Astrocyte of the spinal cord (primary cell): ENCODE measurements at regions not wholly inside any gene's neighbourhood (a gene's known extent, or its start where the extent isn't known, plus 50 kb on each side); places are given as distances from the start of the nearest gene placed in this dataset.
"Not testable (repeated sequence)": the region's sequence is repeated elsewhere in the genome, so short reads cannot be mapped to it uniquely, and the experiment has no call there.

Source experiments
- DNase-seq: peaks from one replicate; pipeline ENCODE4 v3.0.0; 2011; ENCODE audit warnings: low read depth, low spot score
- H3K4me3 ChIP-seq: 2 replicates; pipeline ENCODE4 v1.5.1; 2011; ENCODE audit warnings: low read depth, mild to moderate bottlenecking, low read length, moderate library complexity
- in situ Hi-C: cut with HindIII; loops from 2 replicates; pipeline ENCODE4 v1.10.0; 2017; ENCODE audit warnings: low sequenced_read_pairs
- TF ChIP-seq, protein P1 (sequence below): IDR thresholded peaks from 2 replicates; pipeline ENCODE4 v1.5.1; 2012; ENCODE audit warnings: low read depth, mild to moderate bottlenecking, low read length, inconsistent platforms

DNA sequence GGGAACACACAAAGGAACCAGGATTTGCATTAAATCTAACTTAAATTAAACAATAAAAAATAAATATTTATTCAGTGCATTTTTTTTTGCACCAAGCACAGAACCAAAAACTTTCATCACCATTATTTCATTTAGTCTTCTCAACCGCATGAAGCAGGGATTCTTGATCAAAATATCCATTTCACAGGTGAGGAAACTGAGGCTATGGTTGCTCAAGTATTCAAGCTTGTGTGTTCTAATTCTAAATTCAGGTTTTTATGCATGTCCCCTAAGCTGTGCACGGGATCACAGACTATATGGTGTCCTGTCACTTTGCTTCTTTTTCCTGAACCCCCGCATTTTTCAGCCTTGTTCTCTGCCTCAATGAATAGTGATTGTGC is 64.3 kb upstream of the BCL6 start:
- no peak overlapping the region for H3K4me3 ChIP-seq
- in situ Hi-C loops = no loop called here
- DNase-seq = no peak
- TF ChIP-seq, protein P1, sequence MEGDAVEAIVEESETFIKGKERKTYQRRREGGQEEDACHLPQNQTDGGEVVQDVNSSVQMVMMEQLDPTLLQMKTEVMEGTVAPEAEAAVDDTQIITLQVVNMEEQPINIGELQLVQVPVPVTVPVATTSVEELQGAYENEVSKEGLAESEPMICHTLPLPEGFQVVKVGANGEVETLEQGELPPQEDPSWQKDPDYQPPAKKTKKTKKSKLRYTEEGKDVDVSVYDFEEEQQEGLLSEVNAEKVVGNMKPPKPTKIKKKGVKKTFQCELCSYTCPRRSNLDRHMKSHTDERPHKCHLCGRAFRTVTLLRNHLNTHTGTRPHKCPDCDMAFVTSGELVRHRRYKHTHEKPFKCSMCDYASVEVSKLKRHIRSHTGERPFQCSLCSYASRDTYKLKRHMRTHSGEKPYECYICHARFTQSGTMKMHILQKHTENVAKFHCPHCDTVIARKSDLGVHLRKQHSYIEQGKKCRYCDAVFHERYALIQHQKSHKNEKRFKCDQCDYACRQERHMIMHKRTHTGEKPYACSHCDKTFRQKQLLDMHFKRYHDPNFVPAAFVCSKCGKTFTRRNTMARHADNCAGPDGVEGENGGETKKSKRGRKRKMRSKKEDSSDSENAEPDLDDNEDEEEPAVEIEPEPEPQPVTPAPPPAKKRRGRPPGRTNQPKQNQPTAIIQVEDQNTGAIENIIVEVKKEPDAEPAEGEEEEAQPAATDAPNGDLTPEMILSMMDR = no peak

DNA sequence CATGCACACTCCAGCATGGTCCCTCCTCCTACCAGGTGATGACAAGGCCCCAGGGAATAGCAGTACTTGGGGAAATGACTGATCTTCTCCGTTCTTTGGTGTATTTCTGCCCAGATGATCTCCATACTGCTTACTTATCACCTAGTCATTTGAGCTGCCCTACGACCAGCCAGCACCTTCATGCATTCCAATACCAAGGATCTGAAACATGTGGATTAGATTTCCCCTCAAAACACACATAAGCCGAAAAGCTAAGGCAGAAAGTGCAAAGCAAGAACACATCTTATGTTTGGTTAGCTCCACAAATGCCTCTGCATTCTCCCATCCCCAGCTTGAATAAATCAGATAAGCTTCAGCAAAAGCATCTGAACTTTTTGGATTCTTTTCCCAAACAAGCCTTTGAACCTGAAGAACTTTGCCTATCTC is 64.8 kb upstream of the BCL6 start:
- in situ Hi-C loops = no loop called here
- no peak for DNase-seq
- TF ChIP-seq, protein P1 = no peak
- no peak overlapping the region for H3K4me3 ChIP-seq

DNA sequence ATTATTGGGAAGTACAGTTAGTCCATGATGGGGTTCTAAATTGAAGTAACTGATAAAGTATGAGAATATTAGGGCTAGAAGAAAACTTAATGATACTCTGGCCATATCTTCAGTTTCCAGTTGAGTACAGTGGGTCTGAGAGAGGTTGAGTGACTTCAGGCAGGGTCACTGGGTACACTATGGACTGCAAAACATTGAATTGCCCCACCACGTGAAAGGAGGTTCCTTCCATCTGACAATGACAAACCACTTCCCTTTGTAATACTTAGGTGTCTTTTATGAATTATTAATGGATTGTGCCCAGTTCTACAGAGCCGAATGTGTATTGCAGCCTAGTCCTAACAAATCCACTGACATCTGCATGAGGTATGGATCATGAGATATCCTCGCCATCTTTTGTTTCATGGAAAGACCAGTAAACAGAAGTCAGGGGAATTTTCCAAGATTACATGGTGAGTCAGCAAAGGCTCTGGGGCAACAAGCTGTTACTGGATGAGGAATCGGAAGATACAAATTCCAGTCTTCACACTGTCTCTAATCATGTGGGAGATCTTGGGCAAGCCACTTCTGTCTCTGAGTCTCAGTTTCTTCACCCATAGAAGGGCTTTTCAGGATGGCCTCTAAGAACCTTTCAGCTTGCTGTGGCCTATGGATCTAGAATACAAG is 66.5 kb upstream of the BCL6 start:
- no peak overlapping the region for H3K4me3 ChIP-seq
- in situ Hi-C loops = no loop called here
- TF ChIP-seq, protein P1 = no peak
- peak; percentile 34 for DNase-seq

DNA sequence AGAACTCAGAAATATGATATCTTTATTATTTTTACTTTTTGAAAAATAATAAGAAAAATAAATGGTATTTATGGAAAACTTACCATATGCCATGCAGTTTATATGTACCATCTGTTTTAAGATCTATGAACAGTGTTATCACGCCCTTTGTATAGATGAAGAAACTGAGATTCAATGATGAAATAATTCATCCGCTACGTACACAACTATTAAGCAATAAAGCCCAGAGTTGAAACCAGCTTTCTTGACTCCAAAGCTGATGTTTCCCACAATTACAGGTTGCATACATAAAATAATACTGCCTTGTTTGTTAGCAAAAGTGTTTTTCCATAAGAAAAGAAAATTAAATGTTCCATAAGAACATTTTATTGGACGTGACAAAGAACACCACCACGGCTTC is 67.2 kb upstream of the BCL6 start:
- TF ChIP-seq, protein P1 = no peak
- no peak overlapping the region for H3K4me3 ChIP-seq
- no peak for DNase-seq
- in situ Hi-C loops = no loop called here

DNA sequence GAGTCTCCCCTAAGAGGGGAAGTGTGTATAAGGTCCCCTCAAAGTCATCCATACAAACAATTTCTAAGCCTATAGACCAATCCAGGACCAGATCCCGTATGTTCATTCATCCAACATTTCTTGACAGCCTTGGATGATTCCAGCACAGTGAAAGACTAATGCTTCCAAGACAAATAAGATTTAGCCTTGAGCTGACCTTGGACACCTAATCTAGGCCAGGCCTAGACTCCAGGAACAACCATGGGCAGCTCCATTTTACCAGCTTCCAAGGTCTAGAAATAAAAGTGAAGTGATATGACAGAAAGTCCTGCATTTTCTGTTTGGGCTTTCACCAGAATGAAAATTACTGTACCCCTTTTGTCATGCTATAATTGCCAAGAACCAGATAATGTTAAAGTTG is 67.9 kb upstream of the BCL6 start:
- DNase-seq = no peak
- no peak overlapping the region for H3K4me3 ChIP-seq
- in situ Hi-C loops = no loop called here
- TF ChIP-seq, protein P1 = no peak

DNA sequence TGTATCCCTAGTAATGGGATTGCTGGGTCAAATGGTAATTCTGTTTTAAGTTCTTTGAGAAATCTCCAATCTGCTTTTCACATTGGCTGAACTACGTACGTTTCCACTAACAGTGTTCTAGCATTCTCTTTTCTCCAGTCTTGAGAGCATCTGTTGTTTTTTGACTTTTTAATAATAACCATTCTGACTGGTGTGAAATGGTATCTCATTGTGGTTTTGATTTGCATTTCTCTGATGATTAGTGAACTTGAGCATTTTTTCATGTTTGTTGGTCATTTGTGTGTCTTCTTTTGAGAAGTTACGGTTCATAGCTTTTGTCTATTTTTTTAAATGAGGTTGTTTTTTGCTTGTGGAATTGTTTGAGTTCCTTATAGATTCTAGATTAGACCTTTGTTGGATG is 72.5 kb upstream of the BCL6 start:
- in situ Hi-C loops, DNase-seq: not testable (repeated sequence)

DNA sequence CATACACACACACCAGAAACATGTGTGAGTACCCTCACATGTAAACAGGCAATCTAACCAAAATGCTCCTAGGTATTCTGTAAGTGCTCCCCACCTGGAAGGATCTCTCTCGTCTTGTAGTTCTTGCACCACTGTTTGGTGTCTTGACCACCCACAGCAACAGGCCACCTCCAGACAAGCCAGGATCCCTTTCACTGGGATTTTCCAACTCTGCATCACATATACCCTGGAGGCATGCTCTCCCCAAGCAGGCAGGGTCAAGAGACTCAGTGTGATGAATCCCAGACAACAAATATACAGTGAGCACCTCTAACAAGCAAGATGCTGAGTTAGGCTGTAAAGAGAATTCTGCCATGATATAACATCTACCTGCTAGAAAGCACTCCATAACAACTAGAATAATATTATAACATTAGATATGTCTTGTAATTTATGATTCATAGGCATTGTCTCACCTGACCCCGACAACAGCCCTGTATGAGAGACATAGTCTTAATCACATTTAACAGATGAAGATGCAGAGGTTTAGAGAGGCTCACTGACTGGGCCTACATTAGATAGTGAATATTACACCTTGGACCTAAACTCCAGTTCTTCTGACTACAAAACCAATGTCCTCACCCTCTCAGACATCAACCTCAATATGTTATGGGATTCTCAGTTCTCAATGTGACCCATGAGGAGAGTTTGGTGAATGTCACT is 76.5 kb upstream of the BCL6 start:
- DNase-seq = no peak
- in situ Hi-C loops = no loop called here
- TF ChIP-seq, protein P1 = no peak
- no peak overlapping the region for H3K4me3 ChIP-seq

More for the DNA sequence above, 72.5 kb upstream of the BCL6 start:
- not testable (repeated sequence) for H3K4me3 ChIP-seq
